ENCODE measurements at regions not wholly inside any gene's neighbourhood (a gene's known extent, or its start where the extent isn't known, plus 50 kb on each side); places are given as distances from the start of the nearest gene placed in this dataset.

DNA sequence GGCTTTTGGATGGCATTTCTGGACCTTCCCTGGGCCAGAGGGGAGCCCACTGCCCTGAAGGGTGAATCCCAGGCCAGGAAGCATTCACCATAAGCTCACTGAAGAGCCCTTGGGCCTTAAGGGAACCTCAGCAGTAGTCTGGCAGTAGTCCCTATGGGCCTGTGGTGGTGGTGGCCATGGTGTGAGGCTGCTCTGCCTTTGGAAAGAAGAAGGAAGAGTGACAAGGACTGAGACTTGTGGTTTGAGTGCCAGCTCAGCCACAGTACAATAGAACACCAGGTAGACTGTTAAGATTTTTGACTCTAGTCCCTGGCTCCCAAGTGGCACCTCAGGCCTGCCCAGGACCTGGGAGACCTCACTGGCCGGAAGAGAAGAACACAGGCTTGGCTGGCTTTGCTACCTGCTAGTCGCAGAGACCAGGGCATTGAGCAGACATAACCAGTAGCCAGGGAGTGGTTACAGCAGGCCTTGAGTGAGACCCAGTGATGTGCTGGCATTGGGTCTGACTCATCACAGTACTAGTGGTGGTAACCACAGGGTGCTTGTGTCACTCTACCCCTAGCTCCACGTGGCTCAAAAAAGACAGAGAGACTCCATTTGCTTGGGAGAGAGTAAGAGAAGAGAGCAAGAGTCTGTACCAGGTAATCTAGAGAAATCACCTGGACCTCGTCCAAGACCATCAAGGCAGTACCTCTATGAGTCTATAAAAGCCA, 259.8 kb upstream of the BLID start:
- TF ChIP-seq ZC3H10 (CRISPR knock-in tag; IDR thresholded peaks at IDR 0.05) (no peak), SNAI2 (CRISPR knock-in tag; IDR thresholded peaks at IDR 0.05) (no peak), ZFP30 (CRISPR knock-in tag; IDR thresholded peaks at IDR 0.05) (no peak), BACH2 (CRISPR knock-in tag; IDR thresholded peaks at IDR 0.05; ENCODE audit: borderline replicate concordance) (no peak), RARB (CRISPR knock-in tag; IDR thresholded peaks at IDR 0.05) (no peak)
- TF ChIP-seq, protein P1, sequence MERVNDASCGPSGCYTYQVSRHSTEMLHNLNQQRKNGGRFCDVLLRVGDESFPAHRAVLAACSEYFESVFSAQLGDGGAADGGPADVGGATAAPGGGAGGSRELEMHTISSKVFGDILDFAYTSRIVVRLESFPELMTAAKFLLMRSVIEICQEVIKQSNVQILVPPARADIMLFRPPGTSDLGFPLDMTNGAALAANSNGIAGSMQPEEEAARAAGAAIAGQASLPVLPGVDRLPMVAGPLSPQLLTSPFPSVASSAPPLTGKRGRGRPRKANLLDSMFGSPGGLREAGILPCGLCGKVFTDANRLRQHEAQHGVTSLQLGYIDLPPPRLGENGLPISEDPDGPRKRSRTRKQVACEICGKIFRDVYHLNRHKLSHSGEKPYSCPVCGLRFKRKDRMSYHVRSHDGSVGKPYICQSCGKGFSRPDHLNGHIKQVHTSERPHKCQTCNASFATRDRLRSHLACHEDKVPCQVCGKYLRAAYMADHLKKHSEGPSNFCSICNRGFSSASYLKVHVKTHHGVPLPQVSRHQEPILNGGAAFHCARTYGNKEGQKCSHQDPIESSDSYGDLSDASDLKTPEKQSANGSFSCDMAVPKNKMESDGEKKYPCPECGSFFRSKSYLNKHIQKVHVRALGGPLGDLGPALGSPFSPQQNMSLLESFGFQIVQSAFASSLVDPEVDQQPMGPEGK (CRISPR knock-in tag; IDR thresholded peaks at IDR 0.05; ENCODE audit: borderline replicate concordance): no peak
- TF ChIP-seq, protein P2, sequence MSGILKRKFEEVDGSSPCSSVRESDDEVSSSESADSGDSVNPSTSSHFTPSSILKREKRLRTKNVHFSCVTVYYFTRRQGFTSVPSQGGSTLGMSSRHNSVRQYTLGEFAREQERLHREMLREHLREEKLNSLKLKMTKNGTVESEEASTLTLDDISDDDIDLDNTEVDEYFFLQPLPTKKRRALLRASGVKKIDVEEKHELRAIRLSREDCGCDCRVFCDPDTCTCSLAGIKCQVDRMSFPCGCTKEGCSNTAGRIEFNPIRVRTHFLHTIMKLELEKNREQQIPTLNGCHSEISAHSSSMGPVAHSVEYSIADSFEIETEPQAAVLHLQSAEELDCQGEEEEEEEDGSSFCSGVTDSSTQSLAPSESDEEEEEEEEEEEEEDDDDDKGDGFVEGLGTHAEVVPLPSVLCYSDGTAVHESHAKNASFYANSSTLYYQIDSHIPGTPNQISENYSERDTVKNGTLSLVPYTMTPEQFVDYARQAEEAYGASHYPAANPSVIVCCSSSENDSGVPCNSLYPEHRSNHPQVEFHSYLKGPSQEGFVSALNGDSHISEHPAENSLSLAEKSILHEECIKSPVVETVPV (CRISPR knock-in tag; IDR thresholded peaks at IDR 0.05): no peak
- TF ChIP-seq, protein P3, sequence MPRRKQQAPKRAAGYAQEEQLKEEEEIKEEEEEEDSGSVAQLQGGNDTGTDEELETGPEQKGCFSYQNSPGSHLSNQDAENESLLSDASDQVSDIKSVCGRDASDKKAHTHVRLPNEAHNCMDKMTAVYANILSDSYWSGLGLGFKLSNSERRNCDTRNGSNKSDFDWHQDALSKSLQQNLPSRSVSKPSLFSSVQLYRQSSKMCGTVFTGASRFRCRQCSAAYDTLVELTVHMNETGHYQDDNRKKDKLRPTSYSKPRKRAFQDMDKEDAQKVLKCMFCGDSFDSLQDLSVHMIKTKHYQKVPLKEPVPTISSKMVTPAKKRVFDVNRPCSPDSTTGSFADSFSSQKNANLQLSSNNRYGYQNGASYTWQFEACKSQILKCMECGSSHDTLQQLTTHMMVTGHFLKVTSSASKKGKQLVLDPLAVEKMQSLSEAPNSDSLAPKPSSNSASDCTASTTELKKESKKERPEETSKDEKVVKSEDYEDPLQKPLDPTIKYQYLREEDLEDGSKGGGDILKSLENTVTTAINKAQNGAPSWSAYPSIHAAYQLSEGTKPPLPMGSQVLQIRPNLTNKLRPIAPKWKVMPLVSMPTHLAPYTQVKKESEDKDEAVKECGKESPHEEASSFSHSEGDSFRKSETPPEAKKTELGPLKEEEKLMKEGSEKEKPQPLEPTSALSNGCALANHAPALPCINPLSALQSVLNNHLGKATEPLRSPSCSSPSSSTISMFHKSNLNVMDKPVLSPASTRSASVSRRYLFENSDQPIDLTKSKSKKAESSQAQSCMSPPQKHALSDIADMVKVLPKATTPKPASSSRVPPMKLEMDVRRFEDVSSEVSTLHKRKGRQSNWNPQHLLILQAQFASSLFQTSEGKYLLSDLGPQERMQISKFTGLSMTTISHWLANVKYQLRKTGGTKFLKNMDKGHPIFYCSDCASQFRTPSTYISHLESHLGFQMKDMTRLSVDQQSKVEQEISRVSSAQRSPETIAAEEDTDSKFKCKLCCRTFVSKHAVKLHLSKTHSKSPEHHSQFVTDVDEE (CRISPR knock-in tag; IDR thresholded peaks at IDR 0.05): no peak

Data from SK-N-SH treated with all-trans-retinoic acid at 6 μM for 48 hours (cell line).